ENCODE measurements at regions not wholly inside any gene's neighbourhood (a gene's known extent, or its start where the extent isn't known, plus 50 kb on each side); places are given as distances from the start of the nearest gene placed in this dataset.

- TF ChIP-seq ZNF8 (CRISPR knock-in tag; IDR thresholded peaks at IDR 0.05) (no peak), ZNF565 (CRISPR knock-in tag; conservative IDR thresholded peaks at IDR 0.05; ENCODE audit: low read depth) (no peak), CSDC2 (CRISPR knock-in tag; IDR thresholded peaks at IDR 0.05) (no peak), SNAI2 (CRISPR knock-in tag; IDR thresholded peaks at IDR 0.05) (no peak), GLIS3 (CRISPR knock-in tag; IDR thresholded peaks at IDR 0.05) (no peak), ISL1 (CRISPR knock-in tag; IDR thresholded peaks at IDR 0.05) (no peak), RARB (CRISPR knock-in tag; IDR thresholded peaks at IDR 0.05) (no peak), PATZ1 (CRISPR knock-in tag; IDR thresholded peaks at IDR 0.05; ENCODE audit: borderline replicate concordance) (no peak), CREB5 (CRISPR knock-in tag; IDR thresholded peaks at IDR 0.05; ENCODE audit: low read depth) (no peak), ZFP3 (CRISPR knock-in tag; IDR thresholded peaks at IDR 0.05) (no peak), TOX (CRISPR knock-in tag; IDR thresholded peaks at IDR 0.05; ENCODE audit: borderline replicate concordance) (no peak), ZNF70 (CRISPR knock-in tag; IDR thresholded peaks at IDR 0.05) (no peak), ZC3H10 (CRISPR knock-in tag; IDR thresholded peaks at IDR 0.05) (no peak), POU6F1 (CRISPR knock-in tag; IDR thresholded peaks at IDR 0.05; ENCODE audit: borderline replicate concordance, low read depth) (no peak)
Observed at GRCh38 chr18:51404620-51405019, 207.1 kb upstream of the MEX3C start.

Measured in SK-N-SH treated with all-trans-retinoic acid at 6 μM for 48 hours (cell line).